NCI-H1694 treated with DMSO at 0.1 percent for 48 hours (cell line): ENCODE measurements at regions not wholly inside any gene's neighbourhood (a gene's known extent, or its start where the extent isn't known, plus 50 kb on each side); places are given as distances from the start of the nearest gene placed in this dataset.

ENCODE experiments used
- DNase-seq: peaks from one replicate; lab custom pipeline; 2025; lab: John Stamatoyannopoulos, UW

GRCh38 chr10:90328459-90328858, 529.4 kb downstream of the HTR7 start:
- no peak for DNase-seq

- no peak for DNase-seq
Measured at GRCh38 chr10:90328896-90329295, 528.9 kb downstream of the HTR7 start.

GRCh38 chr10:90337316-90337715, 520.5 kb downstream of the HTR7 start:
- no peak for DNase-seq

GRCh38 chr10:90342480-90342879, 515.4 kb downstream of the HTR7 start:
- DNase-seq: no peak

GRCh38 chr10:90344226-90344625, 513.6 kb downstream of the HTR7 start:
- no peak for DNase-seq

- DNase-seq: no peak
Measured at GRCh38 chr10:90347239-90347638, 510.6 kb downstream of the HTR7 start.

- no peak for DNase-seq
Measured at GRCh38 chr10:90350122-90350521, 507.7 kb downstream of the HTR7 start.

- DNase-seq: no peak
Measured at GRCh38 chr10:90352288-90352687, 505.6 kb downstream of the HTR7 start.

- DNase-seq: no peak
Measured at GRCh38 chr10:90354914-90355313, 502.9 kb downstream of the HTR7 start.

GRCh38 chr10:90363799-90364483, 493.9 kb downstream of the HTR7 start:
- DNase-seq: no peak

- no peak for DNase-seq
Measured at GRCh38 chr10:90372451-90372850, 485.4 kb downstream of the HTR7 start.

GRCh38 chr10:90373911-90374310, 483.9 kb downstream of the HTR7 start:
- DNase-seq: no peak

- DNase-seq: no peak
Measured at GRCh38 chr10:90378524-90379076, 479.2 kb downstream of the HTR7 start.

GRCh38 chr10:90381468-90381867, 476.4 kb downstream of the HTR7 start:
- no peak for DNase-seq

- DNase-seq: no peak
Measured at GRCh38 chr10:90389876-90390275, 468.0 kb downstream of the HTR7 start.

- no peak for DNase-seq
Measured at GRCh38 chr10:90394311-90394710, 463.5 kb downstream of the HTR7 start.

GRCh38 chr10:90396721-90397120, 461.1 kb downstream of the HTR7 start:
- no peak for DNase-seq

GRCh38 chr10:90398566-90398965, 459.3 kb downstream of the HTR7 start:
- DNase-seq: peak; percentile 31

- no peak for DNase-seq
Measured at GRCh38 chr10:90399782-90400181, 458.1 kb downstream of the HTR7 start.

- no peak for DNase-seq
Measured at GRCh38 chr10:90403211-90404000, 454.4 kb downstream of the HTR7 start.

GRCh38 chr10:90407131-90407530, 450.7 kb downstream of the HTR7 start:
- no peak for DNase-seq

- DNase-seq: no peak
Measured at GRCh38 chr10:90407851-90408250, 450.0 kb downstream of the HTR7 start.

GRCh38 chr10:90412582-90412981, 445.3 kb downstream of the HTR7 start:
- no peak for DNase-seq
